Naive thymus-derived CD8-positive, alpha-beta T cell (primary cell): ENCODE measurements at regions not wholly inside any gene's neighbourhood (a gene's known extent, or its start where the extent isn't known, plus 50 kb on each side); places are given as distances from the start of the nearest gene placed in this dataset.
"Not testable (repeated sequence)": the region's sequence is repeated elsewhere in the genome, so short reads cannot be mapped to it uniquely, and the experiment has no call there.

Experiments
- ATAC-seq, 2 donors: fragments of 150-1000 bp; cut with Tn5 transposase in 1 of 2; sonication (Bioruptor Pico), chemical (Tn5 transposase) in 1 of 2; 1 replicate in 1 of 2; 2 replicates in 1 of 2; pipeline ENCODE4 v1.10.0; 2021; ENCODE audit warnings: mild to moderate bottlenecking in 2 of 2, moderate library complexity in 2 of 2
- POLR2A ChIA-PET: fragments of 350-600 bp; sonication (Branson Sonifier 250); formaldehyde crosslinking; loops from one replicate; lab custom pipeline; 2021; ENCODE audit warnings: antibody characterized with exemption; lab: Charles Lee
- DNase-seq, 10 donors: peaks; one replicate each; pipeline versions ENCODE4 v3.0.0 to v3.0.0-alpha.2; 2020 to 2022
- H3K27ac Mint-ChIP-seq, 10 donors: one replicate each; pipeline ENCODE4 v1.8.0; 2020 to 2022; ENCODE audit warnings: mild to moderate bottlenecking in 10 of 10, mixed read lengths in 10 of 10, moderate library complexity in 4 of 10, inconsistent platforms in 1 of 10
- H3K27me3 Mint-ChIP-seq, 5 donors: one replicate each; pipeline ENCODE4 v1.8.0; 2021 to 2022; ENCODE audit warnings: mixed read lengths in 5 of 5
- H3K36me3 Mint-ChIP-seq, 3 donors: one replicate each; pipeline ENCODE4 v1.8.0; 2020 to 2022; ENCODE audit warnings: mixed read lengths in 3 of 3, mild to moderate bottlenecking in 2 of 3, inconsistent platforms in 1 of 3
- H3K4me1 Mint-ChIP-seq, 4 donors: one replicate each; pipeline ENCODE4 v1.8.0; 2021 to 2022; ENCODE audit warnings: mixed read lengths in 4 of 4
- H3K4me3 Mint-ChIP-seq, 10 donors: one replicate each; pipeline ENCODE4 v1.8.0; 2020 to 2022; ENCODE audit warnings: mild to moderate bottlenecking in 10 of 10, mixed read lengths in 10 of 10, moderate library complexity in 6 of 10, inconsistent platforms in 1 of 10
- H3K9me3 Mint-ChIP-seq, 9 donors: one replicate each; pipeline ENCODE4 v1.8.0; 2020 to 2022; ENCODE audit warnings: mixed read lengths in 9 of 9, mild to moderate bottlenecking in 3 of 9, inconsistent platforms in 1 of 9, moderate library complexity in 1 of 9

DNA sequence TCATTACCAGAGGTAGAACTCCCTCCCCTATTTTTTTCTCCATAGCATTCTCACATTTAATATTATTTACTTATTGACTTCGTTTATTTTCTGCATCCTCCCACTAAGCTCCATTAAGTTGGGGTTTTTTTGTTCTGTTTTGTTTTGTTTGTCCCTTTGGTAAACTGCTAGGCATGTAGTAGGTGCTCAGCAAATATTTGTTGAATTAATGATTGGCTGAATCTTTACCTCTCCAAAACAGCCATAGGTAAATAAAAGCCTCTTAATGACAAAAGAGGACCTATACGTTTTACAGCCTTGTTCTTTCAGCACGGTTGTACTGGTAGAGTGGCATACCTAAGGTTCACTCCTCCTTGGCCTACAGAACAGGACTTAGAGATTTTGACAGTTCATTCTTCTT is 52.0 kb downstream of the PRORP start:
- H3K27ac Mint-ChIP-seq: no peak overlapping the region

DNA sequence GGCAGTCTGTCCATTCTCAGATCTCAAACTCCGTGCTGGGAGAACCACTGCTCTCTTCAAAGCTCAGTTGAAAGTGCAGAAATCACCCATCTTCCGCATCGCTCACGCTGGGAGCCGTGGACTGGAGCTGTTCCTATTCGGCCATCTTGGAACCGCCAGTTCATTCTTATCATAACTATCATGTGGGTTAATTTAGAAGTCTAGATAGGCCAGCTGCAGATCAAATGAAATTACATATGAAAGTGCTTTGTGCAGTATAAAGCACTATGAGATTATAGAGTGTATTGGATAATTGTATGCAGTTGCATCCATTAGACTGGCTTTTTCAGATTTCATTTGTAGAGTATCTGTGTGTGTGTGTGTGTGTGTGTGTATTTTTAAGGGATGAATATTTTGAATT is 57.8 kb downstream of the PRORP start:
- DNase-seq: no peak
- Mint-ChIP-seq H3K4me1 (peaks cover 8 to 22% (median 14%) of the 10 kb centered on the region in 4 donors), H3K36me3 (peaks cover 0 to 57% (median 17%) of the 10 kb centered on the region in 3 donors), H3K27me3 (no peaks in the 10 kb centered on the region), H3K4me3 (no peak overlapping the region), H3K27ac (no peak overlapping the region), H3K9me3 (no peaks in the 10 kb centered on the region)
- ATAC-seq: no peak
- POLR2A ChIA-PET: interaction anchor here (0.5 kb wide), 1 partner anchor 291 kb away, joined by 3 read pairs; no protein-coding TSS in a partner anchor

More for the DNA sequence above, 52.0 kb downstream of the PRORP start:
- peaks cover 0 to 3% (median under 1%) of the 10 kb centered on the region in 9 donors for H3K9me3 Mint-ChIP-seq
- no peak for DNase-seq
- ATAC-seq: no peak
- H3K36me3 Mint-ChIP-seq: peaks cover 6 to 59% (median 36%) of the 10 kb centered on the region in 3 donors
- no peak overlapping the region for H3K4me3 Mint-ChIP-seq
- peaks cover 8 to 30% (median 21%) of the 10 kb centered on the region in 4 donors for H3K4me1 Mint-ChIP-seq
- no peaks in the 10 kb centered on the region for H3K27me3 Mint-ChIP-seq
- POLR2A ChIA-PET: no interaction called here

DNA sequence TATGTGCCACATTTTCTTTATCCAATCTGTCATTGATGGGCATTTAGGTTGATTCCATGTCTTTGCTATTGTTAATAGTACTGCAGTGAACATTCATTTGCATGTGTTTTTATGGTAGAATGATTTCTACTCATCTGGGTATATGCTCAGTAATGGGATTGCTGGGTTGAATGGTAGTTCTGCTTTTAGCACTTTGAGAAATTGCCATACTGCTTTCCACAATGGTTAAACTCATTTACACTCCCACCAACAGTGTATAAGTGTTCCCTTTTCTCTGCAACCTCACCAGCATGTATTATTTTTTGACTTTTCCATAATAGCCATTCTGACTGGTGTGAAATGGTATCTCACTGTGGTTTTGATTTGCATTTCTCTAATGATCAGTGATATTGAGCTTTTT is 62.5 kb downstream of the PRORP start:
- ATAC-seq, DNase-seq, H3K4me1 Mint-ChIP-seq, POLR2A ChIA-PET, H3K9me3 Mint-ChIP-seq, H3K4me3 Mint-ChIP-seq, H3K27me3 Mint-ChIP-seq, H3K27ac Mint-ChIP-seq: not testable (repeated sequence)
- peaks cover 0 to 65% (median 14%) of the 10 kb centered on the region in 3 donors for H3K36me3 Mint-ChIP-seq

DNA sequence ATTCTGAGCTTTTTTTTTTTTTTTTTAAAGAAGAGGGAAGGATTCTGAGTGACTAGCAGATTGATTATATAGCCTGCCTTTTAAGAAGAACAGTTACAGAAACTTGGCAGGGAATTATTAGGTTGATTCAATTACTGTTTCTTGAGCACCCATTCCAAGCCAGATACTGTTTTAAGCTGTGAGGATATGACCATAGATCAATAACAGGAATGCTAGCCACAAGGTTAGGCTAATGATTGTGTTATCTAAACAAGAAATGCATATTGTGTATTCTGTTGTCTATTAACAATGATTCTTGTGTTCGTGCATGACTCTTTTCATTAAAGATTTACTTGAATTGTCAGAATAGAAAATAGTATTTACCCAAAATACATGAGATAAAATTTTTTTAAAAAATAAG is 67.1 kb downstream of the PRORP start:
- no peak for DNase-seq
- H3K4me3 Mint-ChIP-seq: no peak overlapping the region
- H3K27ac Mint-ChIP-seq: no peak overlapping the region
- no peak for ATAC-seq
- H3K27me3 Mint-ChIP-seq: no peaks in the 10 kb centered on the region
- peaks cover 0 to 3% (median 0%) of the 10 kb centered on the region in 4 donors for H3K4me1 Mint-ChIP-seq
- H3K36me3 Mint-ChIP-seq: peaks cover 13 to 67% (median 35%) of the 10 kb centered on the region in 3 donors
- POLR2A ChIA-PET: no interaction called here
- H3K9me3 Mint-ChIP-seq: peaks cover 0 to 6% (median 0%) of the 10 kb centered on the region in 9 donors

DNA sequence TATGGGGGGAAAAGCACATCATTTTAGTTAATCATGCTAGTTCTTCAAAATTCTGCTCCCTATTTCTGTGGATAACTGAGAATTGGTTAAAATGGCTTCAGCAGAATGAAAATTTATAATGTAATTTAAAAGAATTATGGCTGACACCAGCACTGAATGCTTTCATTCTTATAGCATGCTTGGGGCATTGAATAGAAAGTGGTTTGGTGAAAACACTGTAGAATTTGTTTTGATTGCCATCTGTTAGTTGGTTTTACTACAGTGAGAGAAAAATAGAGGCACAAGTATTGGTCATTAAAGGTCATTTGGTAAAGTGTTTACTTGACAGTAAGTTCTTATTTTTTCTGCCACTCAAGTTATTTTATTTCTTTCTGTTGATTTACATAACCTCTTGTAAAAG is 70.8 kb downstream of the PRORP start:
- H3K27ac Mint-ChIP-seq: peak overlapping the region in 3 of 10 donors; percentile 35 to 64 (median 44)
- DNase-seq (no peak), ATAC-seq (no peak)
- peaks cover 13 to 41% (median 27%) of the 10 kb centered on the region in 3 donors for H3K36me3 Mint-ChIP-seq
- H3K4me1 Mint-ChIP-seq: peaks cover 0 to 15% (median 4%) of the 10 kb centered on the region in 4 donors
- POLR2A ChIA-PET: no interaction called here
- H3K9me3 Mint-ChIP-seq: peaks cover 0 to 6% (median 0%) of the 10 kb centered on the region in 9 donors
- no peak overlapping the region for H3K4me3 Mint-ChIP-seq
- H3K27me3 Mint-ChIP-seq: no peaks in the 10 kb centered on the region

DNA sequence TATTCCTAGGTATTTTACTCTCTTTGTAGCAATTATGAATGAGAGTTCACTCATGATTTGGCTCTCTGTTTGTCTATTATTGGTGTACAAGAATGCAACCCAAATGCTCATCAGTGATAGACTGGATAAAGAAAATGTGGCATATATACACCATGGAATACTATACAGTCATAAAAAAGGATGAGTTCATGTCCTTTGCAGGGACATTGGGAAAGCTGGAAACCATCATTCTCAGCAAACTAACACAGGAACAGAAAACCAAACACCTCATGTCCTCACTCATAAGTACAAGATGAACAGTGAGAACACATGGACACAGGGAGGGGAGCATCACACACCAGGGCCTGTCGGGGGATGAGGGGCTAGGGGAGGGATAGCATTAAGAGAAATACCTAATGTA is 71.8 kb downstream of the PRORP start:
- H3K4me3 Mint-ChIP-seq, H3K27me3 Mint-ChIP-seq, DNase-seq, ATAC-seq, POLR2A ChIA-PET, H3K9me3 Mint-ChIP-seq: not testable (repeated sequence)
- Mint-ChIP-seq H3K36me3 (peaks cover 13 to 37% (median 27%) of the 10 kb centered on the region in 3 donors), H3K27ac (peak overlapping the region in 3 of 10 donors; percentile 35 to 76 (median 43)), H3K4me1 (peaks cover 0 to 16% (median 4%) of the 10 kb centered on the region in 4 donors)

DNA sequence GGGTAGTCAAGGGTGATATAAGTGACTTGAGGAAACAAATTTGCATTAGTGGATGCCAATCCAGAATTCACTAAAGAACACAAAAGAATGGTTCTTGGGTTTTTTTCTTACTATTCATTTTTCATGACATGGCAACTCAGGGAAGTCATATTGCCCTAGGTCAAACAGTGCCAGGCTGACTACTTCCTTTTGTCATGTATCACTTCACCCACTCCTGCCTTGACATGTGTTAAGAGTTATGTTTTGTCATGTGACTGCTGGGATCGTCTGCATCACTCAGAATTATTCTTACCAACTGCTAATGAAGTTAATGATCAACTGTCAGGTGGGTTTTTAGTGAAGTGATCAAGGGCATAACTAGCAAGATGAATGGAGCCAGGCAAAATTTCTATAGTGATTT is 74.2 kb downstream of the PRORP start:
- ATAC-seq: no peak
- H3K4me1 Mint-ChIP-seq: peaks cover 6 to 23% (median 10%) of the 10 kb centered on the region in 4 donors
- DNase-seq: no peak
- no peaks in the 10 kb centered on the region for H3K27me3 Mint-ChIP-seq
- peaks cover 0 to 6% (median 0%) of the 10 kb centered on the region in 9 donors for H3K9me3 Mint-ChIP-seq
- peaks cover 13 to 26% (median 21%) of the 10 kb centered on the region in 3 donors for H3K36me3 Mint-ChIP-seq
- peak overlapping the region in 6 of 10 donors; percentile 3 to 78 (median 52) for H3K27ac Mint-ChIP-seq
- H3K4me3 Mint-ChIP-seq: no peak overlapping the region
- POLR2A ChIA-PET: no interaction called here

DNA sequence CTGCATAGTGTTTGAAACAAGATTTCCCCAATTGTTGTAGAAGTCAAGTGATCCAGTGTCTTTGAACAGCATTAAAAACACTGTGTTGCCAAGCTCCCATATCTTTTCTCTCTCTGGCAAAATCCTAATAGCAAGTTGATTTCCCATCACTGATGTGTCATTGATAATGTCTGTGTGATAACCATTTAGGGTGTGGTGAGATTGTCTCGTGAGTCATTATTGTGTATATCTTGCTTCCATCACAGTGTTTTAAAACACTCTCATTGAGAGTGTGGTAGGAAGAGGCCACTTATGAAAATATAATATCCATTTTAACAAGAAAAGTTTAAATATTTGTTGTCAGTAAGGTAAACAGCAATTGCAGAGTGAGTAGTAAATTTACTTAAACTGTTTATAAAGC is 74.7 kb downstream of the PRORP start:
- Mint-ChIP-seq H3K4me1 (peaks cover 6 to 23% (median 10%) of the 10 kb centered on the region in 4 donors), H3K27me3 (no peaks in the 10 kb centered on the region), H3K36me3 (peaks cover 8 to 21% (median 16%) of the 10 kb centered on the region in 3 donors), H3K27ac (peak overlapping the region in 7 of 10 donors; percentile 3 to 71 (median 47)), H3K9me3 (peaks cover 0 to 6% (median 0%) of the 10 kb centered on the region in 9 donors), H3K4me3 (no peak overlapping the region)
- POLR2A ChIA-PET: no interaction called here
- ATAC-seq: no peak
- no peak for DNase-seq

DNA sequence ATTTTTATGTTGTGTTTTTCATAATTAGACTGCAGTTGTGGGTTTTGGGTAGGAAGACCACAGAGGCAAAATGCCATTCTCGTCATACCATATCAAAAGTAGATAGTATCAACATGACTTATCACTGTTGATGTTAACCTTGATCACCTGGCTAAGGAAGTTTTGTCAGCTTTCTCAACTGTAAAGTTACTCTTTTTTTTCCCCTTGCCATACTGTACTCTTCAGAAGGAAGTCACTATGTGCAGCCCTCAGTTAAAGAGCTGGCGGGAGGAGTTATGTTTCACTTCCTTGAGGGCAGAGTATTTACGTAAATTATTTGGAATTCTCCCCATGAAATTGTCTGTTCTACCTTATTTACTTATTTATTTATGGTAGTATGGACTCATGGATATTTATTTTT is 78.7 kb downstream of the PRORP start:
- no peaks in the 10 kb centered on the region for H3K9me3 Mint-ChIP-seq
- DNase-seq (peak in 3 of 10 donors; percentile 6 to 27 (median 26)), ATAC-seq (peak; percentile 54 to 75)
- H3K27ac Mint-ChIP-seq: peak overlapping the region; percentile 4 to 92 (median 74)
- peaks cover 14 to 51% (median 31%) of the 10 kb centered on the region in 4 donors for H3K4me1 Mint-ChIP-seq
- no peaks in the 10 kb centered on the region for H3K36me3 Mint-ChIP-seq
- POLR2A ChIA-PET: interaction anchor here (0.6 kb wide), 1 partner anchor 114 kb away, joined by 3 read pairs; no protein-coding TSS in a partner anchor
- H3K4me3 Mint-ChIP-seq: peak overlapping the region in 9 of 10 donors; percentile 0 to 61 (median 30)
- no peaks in the 10 kb centered on the region for H3K27me3 Mint-ChIP-seq

DNA sequence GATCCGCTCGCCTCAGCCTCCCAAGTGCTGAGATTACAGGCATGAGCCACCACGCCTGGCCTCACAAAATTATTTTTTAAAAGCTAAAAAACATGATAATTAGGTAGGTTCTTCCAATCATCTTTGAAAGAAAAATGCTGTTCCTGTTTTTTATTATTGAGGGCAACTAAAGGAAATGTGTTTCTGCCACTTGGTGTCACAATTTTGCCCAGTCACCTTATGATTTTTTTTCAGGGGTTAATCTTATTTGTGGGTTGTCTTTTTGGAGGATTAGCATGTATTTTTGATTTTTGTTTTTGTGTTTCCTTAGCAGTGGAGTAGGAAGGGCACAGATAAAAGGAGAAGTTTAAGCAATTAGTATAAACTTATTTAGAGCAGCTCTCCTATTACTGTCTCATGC is 79.8 kb downstream of the PRORP start:
- Mint-ChIP-seq H3K27me3 (no peaks in the 10 kb centered on the region), H3K27ac (peak overlapping the region; percentile 8 to 91 (median 65)), H3K4me1 (peaks cover 14 to 46% (median 30%) of the 10 kb centered on the region in 4 donors), H3K9me3 (no peaks in the 10 kb centered on the region), H3K36me3 (peaks cover 0 to 4% (median 1%) of the 10 kb centered on the region in 3 donors), H3K4me3 (peak overlapping the region in 6 of 10 donors; percentile 4 to 62 (median 31))
- no peak for DNase-seq
- POLR2A ChIA-PET: no interaction called here
- no peak for ATAC-seq

DNA sequence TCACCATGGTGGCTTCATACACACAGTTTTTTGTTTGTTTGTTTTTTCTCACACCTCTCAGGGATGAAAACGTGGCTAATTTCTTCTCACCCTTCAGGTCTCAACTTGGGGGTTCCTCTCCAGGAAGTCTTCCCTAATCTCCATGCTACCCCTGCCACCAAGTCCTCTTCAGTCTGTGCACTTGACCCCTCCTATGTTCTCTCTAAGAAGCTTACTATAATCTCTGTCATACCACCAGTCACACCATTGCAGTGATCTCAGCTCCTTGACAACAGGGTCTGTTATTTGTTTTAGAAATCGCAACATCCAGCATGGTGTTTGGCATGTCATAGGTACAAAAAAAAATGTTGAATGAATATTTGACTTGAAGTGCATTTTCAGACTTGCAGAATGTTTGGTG is 83.4 kb downstream of the PRORP start:
- H3K9me3 Mint-ChIP-seq: no peaks in the 10 kb centered on the region
- peak overlapping the region in 8 of 10 donors; percentile 4 to 79 (median 40) for H3K27ac Mint-ChIP-seq
- peaks cover 0 to 19% (median 1%) of the 10 kb centered on the region in 3 donors for H3K36me3 Mint-ChIP-seq
- H3K4me1 Mint-ChIP-seq: peaks cover 14 to 40% (median 30%) of the 10 kb centered on the region in 4 donors
- H3K4me3 Mint-ChIP-seq: peak overlapping the region in 1 of 10 donors; percentile 1
- POLR2A ChIA-PET: no interaction called here
- H3K27me3 Mint-ChIP-seq: no peaks in the 10 kb centered on the region
- DNase-seq (no peak), ATAC-seq (no peak)

DNA sequence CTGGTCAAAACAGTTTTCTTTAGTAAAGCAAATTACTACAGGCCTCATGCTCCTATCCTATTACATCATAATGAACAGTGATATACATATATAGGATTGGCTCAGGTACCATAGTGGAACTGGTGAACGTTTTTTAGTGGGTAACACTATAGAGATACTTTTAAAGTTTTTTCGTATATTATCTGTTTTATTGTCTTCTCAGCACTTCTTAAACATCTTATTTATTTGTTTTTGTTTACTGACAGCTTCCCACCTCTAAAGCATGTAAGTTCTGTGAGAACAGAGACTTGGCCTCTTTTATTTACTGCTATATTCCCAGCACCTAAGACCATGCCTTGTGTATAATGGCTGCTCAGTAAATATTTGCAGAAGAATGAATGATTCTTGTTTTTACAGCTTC is 81.1 kb upstream of the PSMA6 start:
- POLR2A ChIA-PET: no interaction called here
- H3K27ac Mint-ChIP-seq: no peak overlapping the region
- no peak overlapping the region for H3K4me3 Mint-ChIP-seq

DNA sequence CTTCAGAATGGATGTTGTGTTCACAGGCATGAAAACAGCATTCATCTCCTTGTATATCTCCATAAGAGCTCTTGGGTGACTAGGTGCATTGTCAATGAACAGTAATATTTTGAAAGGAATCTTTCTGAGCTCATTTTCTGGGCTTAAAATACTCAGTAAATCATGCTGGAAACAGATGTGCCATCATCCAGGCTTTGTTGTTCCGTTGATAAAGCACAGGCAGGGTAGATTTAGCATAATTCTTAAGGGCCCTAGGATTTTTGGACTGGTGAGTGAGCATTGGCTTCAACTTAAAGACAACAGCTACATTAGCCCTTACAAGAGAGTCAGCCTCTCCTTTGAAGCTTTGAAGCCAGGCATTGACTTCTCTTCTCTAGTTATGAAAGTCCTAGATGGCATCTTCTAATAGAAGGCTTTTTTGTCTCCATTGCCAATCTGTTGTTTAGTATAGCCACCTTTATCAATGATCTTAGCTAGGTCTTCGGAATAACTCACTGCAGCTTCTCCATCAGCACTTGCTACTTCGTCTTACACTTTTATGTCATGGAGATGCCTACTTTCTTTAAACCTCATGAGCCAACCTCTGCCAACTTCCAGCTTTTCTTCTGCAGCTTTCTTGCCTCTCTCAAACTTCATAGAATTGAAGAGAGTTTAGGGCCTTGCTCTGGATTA is 79.6 kb upstream of the PSMA6 start:
- no peaks in the 10 kb centered on the region for H3K27me3 Mint-ChIP-seq
- POLR2A ChIA-PET: no interaction called here

More for the DNA sequence above, 81.1 kb upstream of the PSMA6 start:
- Mint-ChIP-seq H3K36me3 (peaks cover 0 to 37% (median 3%) of the 10 kb centered on the region in 3 donors), H3K9me3 (no peaks in the 10 kb centered on the region), H3K27me3 (no peaks in the 10 kb centered on the region), H3K4me1 (peaks cover 0 to 12% (median 3%) of the 10 kb centered on the region in 4 donors)
- ATAC-seq (no peak), DNase-seq (no peak)

More for the DNA sequence above, 79.6 kb upstream of the PSMA6 start:
- Mint-ChIP-seq H3K27ac (peak overlapping the region in 2 of 10 donors; percentile 13 to 19), H3K36me3 (peaks cover 0 to 39% (median 4%) of the 10 kb centered on the region in 3 donors), H3K4me3 (no peak overlapping the region), H3K9me3 (no peaks in the 10 kb centered on the region), H3K4me1 (peaks cover 0 to 7% (median 2%) of the 10 kb centered on the region in 4 donors)
- ATAC-seq: no peak
- DNase-seq: no peak
